HG03558 (cell line): ENCODE measurements at regions not wholly inside any gene's neighbourhood (a gene's known extent, or its start where the extent isn't known, plus 50 kb on each side); places are given as distances from the start of the nearest gene placed in this dataset.
A peak's percentile ranks its signal among the peaks of the same experiment; 100 is the strongest.
"Not testable (repeated sequence)": the region's sequence is repeated elsewhere in the genome, so short reads cannot be mapped to it uniquely, and the experiment has no call there.

Experiments
- ATAC-seq: cut with Tn5 transposase; IDR thresholded peaks from one replicate; pipeline ENCODE4 v1.9.1; 2021; ENCODE audit warnings: moderate number of reproducible peaks; ENCODE audit not compliant: unreplicated experiment; ENCODE audit errors: extremely low read depth

DNA sequence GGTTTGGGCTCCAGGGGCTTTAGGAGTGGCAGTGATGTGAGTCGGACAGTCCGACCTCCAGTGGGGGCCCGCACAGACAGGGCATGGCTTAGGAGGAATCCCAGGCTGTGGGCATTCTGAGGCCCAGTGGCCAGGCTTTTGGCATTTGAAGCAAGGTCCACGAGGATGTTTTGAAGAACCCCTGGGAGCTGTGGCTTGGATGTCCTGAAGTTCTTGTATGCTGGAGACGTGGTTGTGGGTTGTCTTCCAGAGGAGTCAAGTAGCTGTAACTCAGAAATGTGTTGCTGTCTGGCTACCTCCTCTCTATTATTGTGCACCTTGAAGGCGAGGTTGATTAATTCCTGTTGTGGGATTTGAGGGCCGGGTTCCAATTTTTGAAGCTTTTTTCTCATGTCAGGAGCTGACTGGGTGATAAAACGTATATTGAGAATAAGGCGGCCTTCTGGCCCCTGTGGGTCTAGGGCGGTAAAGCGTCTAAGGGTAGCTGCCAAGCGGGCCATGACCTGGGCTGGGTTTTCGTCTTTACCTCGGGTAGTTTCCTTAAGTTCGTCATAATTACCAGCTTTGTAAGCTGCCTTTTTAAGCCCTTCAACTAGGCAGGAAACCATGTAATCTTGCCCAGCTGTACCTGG is 67.3 kb upstream of the EZR start:
- not testable (repeated sequence) for ATAC-seq

DNA sequence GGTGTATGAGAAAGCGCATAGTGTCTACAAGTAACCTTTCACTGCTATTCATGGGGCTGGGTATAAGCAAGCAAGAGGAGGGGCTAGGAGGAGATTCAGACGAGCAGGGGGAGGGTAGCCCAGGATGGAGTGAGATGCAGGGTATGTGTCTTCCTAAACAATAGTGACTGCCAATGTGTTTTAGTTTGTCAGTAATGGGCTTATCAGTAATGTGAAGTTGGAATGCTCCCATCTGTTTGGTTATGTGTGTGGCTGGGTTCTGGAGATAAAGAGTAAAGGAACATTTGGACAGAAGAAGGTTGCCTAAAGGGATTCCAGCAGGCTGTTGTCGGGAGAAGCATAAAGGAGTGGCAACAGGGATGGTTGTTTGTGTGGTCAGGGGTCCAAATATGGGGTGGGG is 62.7 kb upstream of the EZR start:
- not testable (repeated sequence) for ATAC-seq

DNA sequence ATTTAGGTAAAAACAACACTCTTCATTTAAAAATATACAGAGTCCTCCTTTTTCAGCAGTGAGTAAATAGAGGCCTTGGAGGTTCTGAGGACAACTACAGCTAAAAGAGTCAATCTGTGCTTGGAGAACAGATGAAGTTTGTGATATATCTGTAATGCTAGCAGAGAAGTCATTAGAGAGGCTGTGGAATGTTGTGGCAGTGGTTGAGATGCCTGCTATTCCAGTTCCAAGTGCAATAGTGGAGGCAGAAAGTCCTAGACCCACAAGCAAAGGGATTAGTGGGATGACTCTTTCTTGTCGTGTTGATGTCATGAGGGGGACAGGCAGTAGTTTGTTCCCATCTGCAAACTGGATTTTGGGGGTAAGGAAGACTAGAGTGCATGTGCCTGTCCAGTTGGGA is 62.1 kb upstream of the EZR start:
- ATAC-seq: not testable (repeated sequence)

DNA sequence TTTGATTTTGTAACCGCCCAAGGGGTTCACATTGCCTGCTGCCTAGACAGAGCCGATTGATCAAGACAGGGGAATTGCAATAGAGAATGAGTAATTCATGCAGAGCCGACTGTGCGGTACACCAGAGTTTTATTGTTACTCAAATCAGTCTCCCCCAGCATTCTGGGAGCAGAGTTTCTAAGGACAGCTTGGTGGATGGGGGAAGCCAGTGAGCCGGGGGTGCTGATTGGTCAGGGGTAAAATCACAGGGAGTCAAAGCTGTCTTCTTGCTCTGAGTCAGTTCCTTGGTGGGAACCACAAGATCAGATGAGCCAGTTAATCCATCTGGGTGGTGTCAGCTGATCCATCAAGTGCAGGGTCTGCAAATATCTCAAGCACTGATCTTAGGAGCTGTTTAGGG is 60.0 kb upstream of the EZR start:
- no peak for ATAC-seq

DNA sequence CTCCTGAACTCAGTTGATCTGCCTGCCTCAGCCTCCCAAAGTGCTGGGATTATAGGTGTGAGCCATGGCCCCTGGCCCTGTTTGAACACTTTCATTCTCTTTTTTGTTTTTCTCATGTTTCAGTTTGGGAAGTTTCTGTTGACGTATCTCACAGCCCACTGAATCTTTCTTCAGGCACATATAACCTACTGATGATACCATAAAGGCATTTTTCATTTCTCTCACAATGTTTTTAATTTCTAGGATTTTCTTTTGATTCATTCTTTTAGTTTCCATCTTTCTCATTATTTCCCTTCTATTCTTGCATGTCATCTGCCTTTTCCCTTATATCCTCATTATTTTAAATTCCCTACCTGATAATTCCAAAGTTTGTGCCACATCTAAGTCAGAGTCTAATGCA is 58.5 kb upstream of the EZR start:
- no peak for ATAC-seq

DNA sequence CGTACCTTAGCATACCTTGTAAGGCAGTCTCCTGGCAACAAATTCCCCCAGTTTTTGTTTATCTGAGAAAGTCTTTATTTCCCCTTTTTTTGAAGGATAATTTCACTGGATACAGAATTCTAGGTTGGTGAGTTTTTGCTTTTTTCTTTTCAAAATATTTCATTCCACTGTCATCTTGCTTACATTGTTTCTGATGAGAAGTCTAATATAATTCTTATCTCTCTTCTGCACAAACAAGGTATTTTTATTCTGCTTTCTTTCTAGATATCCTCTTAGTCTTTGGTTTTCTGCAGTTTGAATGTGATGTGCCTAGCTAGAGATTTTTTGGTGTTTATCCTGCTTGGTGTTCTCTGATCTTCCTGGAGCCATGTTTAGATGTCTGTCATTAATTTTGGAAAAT is 57.7 kb upstream of the EZR start:
- ATAC-seq: no peak

DNA sequence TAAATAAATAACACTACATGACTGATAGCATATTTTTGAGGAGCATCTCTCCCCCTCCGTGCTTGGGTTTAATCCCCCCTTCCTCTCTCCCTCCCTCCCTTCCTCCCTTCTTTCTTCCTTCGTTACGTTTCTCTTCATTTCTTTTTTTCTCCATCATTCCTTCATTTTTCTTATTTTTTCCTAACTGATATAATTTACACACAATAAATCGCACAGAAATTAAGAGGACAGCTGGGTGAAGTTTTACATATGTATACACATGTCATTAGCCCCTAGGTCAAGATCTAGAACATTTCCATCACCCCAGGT is 51.4 kb upstream of the EZR start:
- no peak for ATAC-seq

DNA sequence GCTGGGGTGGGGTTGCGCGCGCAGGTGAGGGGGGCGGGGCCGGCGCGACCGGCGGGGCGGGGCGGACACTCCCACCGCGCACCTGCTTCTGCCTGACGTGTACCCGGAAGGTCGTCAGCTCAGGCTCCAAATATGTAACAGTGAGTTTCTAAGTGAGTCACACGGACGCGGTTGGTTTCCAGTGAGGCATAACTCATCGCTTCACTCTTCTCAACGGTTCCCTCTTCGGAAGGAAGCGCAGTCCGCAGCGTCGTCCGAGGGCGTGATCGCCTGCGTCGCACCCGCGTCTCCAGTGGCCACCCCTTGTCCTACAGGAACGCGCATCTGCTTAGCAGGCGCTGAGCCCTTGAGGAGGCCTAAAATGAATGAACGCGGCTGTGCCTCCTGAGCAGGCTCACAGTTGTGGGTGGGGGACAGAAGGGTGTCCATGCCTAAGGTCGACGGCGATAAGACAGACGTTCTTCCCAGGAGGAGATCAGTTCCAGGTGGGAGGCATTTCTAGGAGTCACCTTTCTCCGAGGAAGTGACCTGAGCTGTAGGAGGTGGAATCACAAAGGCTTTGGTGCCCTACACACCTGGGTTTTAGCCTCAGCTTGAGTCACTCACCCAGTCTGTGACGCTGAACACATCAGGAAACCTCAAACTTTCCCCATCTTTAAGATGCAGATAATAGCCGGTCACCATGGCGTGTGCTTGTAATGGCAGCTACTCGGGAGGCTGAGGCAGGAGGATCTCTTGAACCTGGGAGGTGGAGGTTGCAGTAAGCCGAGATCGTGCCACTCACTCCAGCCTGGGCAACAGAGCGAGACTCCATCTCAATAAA is 50.9 kb upstream of the EZR start:
- peak; percentile 91 for ATAC-seq

DNA sequence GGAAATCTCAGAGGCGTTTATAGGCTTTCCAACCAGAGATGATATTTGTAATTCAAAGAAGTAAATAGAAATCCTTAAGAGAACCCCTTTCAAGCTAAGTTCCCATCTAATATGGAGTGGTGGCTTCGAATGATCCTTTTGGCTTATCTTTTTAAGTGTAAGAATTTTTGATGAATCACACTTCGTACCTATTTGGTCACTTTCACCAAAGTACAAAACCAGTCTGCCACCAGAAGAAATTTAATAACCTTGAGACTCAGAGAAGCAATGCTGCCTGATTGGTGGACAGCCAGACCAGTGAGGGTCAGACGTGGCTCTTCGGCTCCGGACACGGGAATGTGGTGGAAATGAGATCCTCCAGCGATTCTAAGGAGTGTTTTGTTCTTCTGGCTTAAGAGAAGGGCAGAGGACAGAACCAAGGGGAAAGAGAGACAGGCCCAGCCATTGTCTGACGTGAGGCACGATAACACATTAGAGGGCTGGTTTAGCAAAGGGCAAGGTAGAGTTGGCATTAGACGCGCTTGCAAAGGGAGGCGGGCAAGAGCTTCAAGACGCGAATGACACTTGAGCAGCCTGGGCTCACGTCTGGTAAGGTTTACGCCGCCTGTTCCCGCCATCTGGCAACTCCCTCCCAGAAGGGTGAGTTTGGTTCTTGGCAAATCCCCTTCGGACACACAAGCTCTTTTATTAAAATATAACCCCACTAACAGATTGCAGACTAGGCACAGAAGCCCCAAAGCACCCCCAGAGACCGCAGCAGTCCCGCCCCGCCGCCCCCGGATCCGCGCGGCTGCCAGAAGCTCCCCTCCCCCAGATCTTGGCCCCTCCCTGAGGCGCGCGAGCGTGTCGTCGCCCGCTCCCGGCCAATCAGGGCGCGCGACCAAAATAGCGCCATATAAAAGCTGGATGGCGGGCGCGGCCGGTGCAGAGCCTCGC is 50.0 kb upstream of the EZR start:
- ATAC-seq: peak; percentile 11
